Muscle layer of duodenum (tissue), 2 donors: ENCODE measurements at regions not wholly inside any gene's neighbourhood (a gene's known extent, or its start where the extent isn't known, plus 50 kb on each side); places are given as distances from the start of the nearest gene placed in this dataset.

ENCODE experiments used
- H3K27ac ChIP-seq: one replicate; pipeline ENCODE4 v1.7.0; 2013; ENCODE audit warnings: mild to moderate bottlenecking, low read length
- H3K27me3 ChIP-seq: one replicate; pipeline ENCODE4 v1.7.0; 2013; ENCODE audit warnings: low read depth, mild to moderate bottlenecking, control low read depth, low read length
- H3K36me3 ChIP-seq, 2 donors: one replicate each; pipeline ENCODE4 v1.7.0; 2013; ENCODE audit warnings: low read length in 2 of 2, control low read depth in 1 of 2, mild to moderate bottlenecking in 1 of 2; ENCODE audit not compliant: insufficient read depth in 2 of 2, control insufficient read depth in 1 of 2
- H3K4me1 ChIP-seq, 2 donors: one replicate each; pipeline ENCODE4 v1.7.0; 2013; ENCODE audit warnings: low read length in 2 of 2, mild to moderate bottlenecking in 2 of 2, control low read depth in 1 of 2, moderate library complexity in 1 of 2; ENCODE audit not compliant: insufficient read depth in 2 of 2, control insufficient read depth in 1 of 2
- H3K4me3 ChIP-seq, 2 donors: one replicate each; pipeline ENCODE4 v1.7.0; 2013; ENCODE audit warnings: low read length in 2 of 2, low read depth in 1 of 2, mild to moderate bottlenecking in 1 of 2
- H3K9me3 ChIP-seq, 2 donors: one replicate each; pipeline ENCODE4 v1.7.0; 2013; ENCODE audit warnings: low read length in 2 of 2, control low read depth in 1 of 2, mild to moderate bottlenecking in 1 of 2; ENCODE audit not compliant: control insufficient read depth in 1 of 2
- donor health status: healthy.

- peaks cover 0 to 7% of the 10 kb centered on the region in 2 donors for H3K9me3 ChIP-seq
- H3K4me1 ChIP-seq: no peaks in the 10 kb centered on the region
- no peaks in the 10 kb centered on the region for H3K36me3 ChIP-seq
- H3K27me3 ChIP-seq: no peaks in the 10 kb centered on the region
- H3K27ac ChIP-seq: no peak overlapping the region
- no peak overlapping the region for H3K4me3 ChIP-seq
Observed at GRCh38 chr16:66298006-66298405, 68.5 kb upstream of the CDH5 start.

- H3K27me3 ChIP-seq: no peaks in the 10 kb centered on the region
- no peak overlapping the region for H3K4me3 ChIP-seq
- no peak overlapping the region for H3K27ac ChIP-seq
Observed at GRCh38 chr16:66296591-66296990, 69.9 kb upstream of the CDH5 start.

GRCh38 chr16:66295761-66296546 is 70.5 kb upstream of the CDH5 start:
- H3K4me1 ChIP-seq: no peaks in the 10 kb centered on the region
- no peaks in the 10 kb centered on the region for H3K27me3 ChIP-seq
- H3K4me3 ChIP-seq: no peak overlapping the region
- H3K27ac ChIP-seq: no peak overlapping the region
- H3K9me3 ChIP-seq: peaks cover 0 to 5% of the 10 kb centered on the region in 2 donors
- no peaks in the 10 kb centered on the region for H3K36me3 ChIP-seq

More at GRCh38 chr16:66296591-66296990, 69.9 kb upstream of the CDH5 start:
- no peaks in the 10 kb centered on the region for H3K4me1 ChIP-seq
- no peaks in the 10 kb centered on the region for H3K36me3 ChIP-seq
- peaks cover 0 to 6% of the 10 kb centered on the region in 2 donors for H3K9me3 ChIP-seq

GRCh38 chr16:66295213-66295612 is 71.3 kb upstream of the CDH5 start:
- Histone ChIP-seq H3K27ac (no peak overlapping the region), H3K9me3 (no peaks in the 10 kb centered on the region), H3K4me1 (no peaks in the 10 kb centered on the region), H3K4me3 (no peak overlapping the region), H3K36me3 (no peaks in the 10 kb centered on the region), H3K27me3 (no peaks in the 10 kb centered on the region)

- H3K36me3 ChIP-seq: no peaks in the 10 kb centered on the region
- no peak overlapping the region for H3K4me3 ChIP-seq
- no peaks in the 10 kb centered on the region for H3K4me1 ChIP-seq
- no peaks in the 10 kb centered on the region for H3K27me3 ChIP-seq
- no peaks in the 10 kb centered on the region for H3K9me3 ChIP-seq
- H3K27ac ChIP-seq: no peak overlapping the region
Observed at GRCh38 chr16:66294507-66294906, 72.0 kb upstream of the CDH5 start.

- no peaks in the 10 kb centered on the region for H3K36me3 ChIP-seq
- no peak overlapping the region for H3K4me3 ChIP-seq
- no peaks in the 10 kb centered on the region for H3K9me3 ChIP-seq
- no peaks in the 10 kb centered on the region for H3K27me3 ChIP-seq
- no peaks in the 10 kb centered on the region for H3K4me1 ChIP-seq
- no peak overlapping the region for H3K27ac ChIP-seq
Observed at GRCh38 chr16:66293932-66294331, 72.6 kb upstream of the CDH5 start.

- H3K4me3 ChIP-seq: no peak overlapping the region
- H3K4me1 ChIP-seq: no peaks in the 10 kb centered on the region
Observed at GRCh38 chr16:66293207-66293735, 73.2 kb upstream of the CDH5 start.

GRCh38 chr16:66292241-66292935 is 74.1 kb upstream of the CDH5 start:
- Histone ChIP-seq H3K36me3 (no peaks in the 10 kb centered on the region), H3K4me1 (no peaks in the 10 kb centered on the region), H3K9me3 (no peaks in the 10 kb centered on the region), H3K27me3 (no peaks in the 10 kb centered on the region), H3K4me3 (no peak overlapping the region), H3K27ac (no peak overlapping the region)

More at GRCh38 chr16:66293207-66293735, 73.2 kb upstream of the CDH5 start:
- Histone ChIP-seq H3K27ac (no peak overlapping the region), H3K9me3 (no peaks in the 10 kb centered on the region), H3K27me3 (no peaks in the 10 kb centered on the region), H3K36me3 (no peaks in the 10 kb centered on the region)

- Histone ChIP-seq H3K9me3 (no peaks in the 10 kb centered on the region), H3K36me3 (no peaks in the 10 kb centered on the region), H3K27me3 (no peaks in the 10 kb centered on the region), H3K27ac (no peak overlapping the region), H3K4me3 (no peak overlapping the region), H3K4me1 (no peaks in the 10 kb centered on the region)
Observed at GRCh38 chr16:66291833-66292232, 74.7 kb upstream of the CDH5 start.

GRCh38 chr16:66290431-66290830 is 76.1 kb upstream of the CDH5 start:
- no peaks in the 10 kb centered on the region for H3K36me3 ChIP-seq
- H3K27ac ChIP-seq: no peak overlapping the region
- no peaks in the 10 kb centered on the region for H3K9me3 ChIP-seq
- H3K4me1 ChIP-seq: no peaks in the 10 kb centered on the region
- H3K27me3 ChIP-seq: no peaks in the 10 kb centered on the region
- no peak overlapping the region for H3K4me3 ChIP-seq

GRCh38 chr16:66289986-66290385 is 76.5 kb upstream of the CDH5 start:
- Histone ChIP-seq H3K36me3 (no peaks in the 10 kb centered on the region), H3K9me3 (no peaks in the 10 kb centered on the region), H3K27me3 (no peaks in the 10 kb centered on the region), H3K27ac (no peak overlapping the region), H3K4me3 (no peak overlapping the region), H3K4me1 (no peaks in the 10 kb centered on the region)
